Panc1 (cell line): ENCODE measurements at regions not wholly inside any gene's neighbourhood (a gene's known extent, or its start where the extent isn't known, plus 50 kb on each side); places are given as distances from the start of the nearest gene placed in this dataset.
"Not testable (repeated sequence)": the region's sequence is repeated elsewhere in the genome, so short reads cannot be mapped to it uniquely, and the experiment has no call there.

Source experiments
- CTCF ChIP-seq: fragments of 450-650 bp; IDR thresholded peaks from 2 replicates; pipeline ENCODE4 v1.5.1; 2017; ENCODE audit warnings: mild to moderate bottlenecking
- POLR2AphosphoS5 ChIP-seq: IDR thresholded peaks from 2 replicates; pipeline ENCODE4 v1.6.1; 2012; ENCODE audit warnings: mild to moderate bottlenecking, low read depth, low read length, moderate library complexity
- REST ChIP-seq, 2 experiments: IDR thresholded peaks; 2 replicates each; pipeline ENCODE4 v1.6.1; 2011 to 2012; ENCODE audit warnings: low read depth in 2 of 2, control low read depth in 1 of 2, low read length in 1 of 2, mild to moderate bottlenecking in 1 of 2, moderate library complexity in 1 of 2; ENCODE audit not compliant: insufficient read depth in 1 of 2
- SIN3A ChIP-seq: IDR thresholded peaks from 2 replicates; pipeline ENCODE4 v1.6.1; 2012; ENCODE audit warnings: low read depth, mild to moderate bottlenecking, low read length, moderate library complexity, borderline replicate concordance; ENCODE audit not compliant: insufficient read depth

GRCh38 chr15:61362912-61363311 is 133.8 kb upstream of the RORA start:
- TF ChIP-seq REST (IDR thresholded peaks at IDR 0.05; ENCODE audit: insufficient read depth in 1 of 2, low read depth in 2 of 2, low read length in 1 of 2); CTCF; POLR2AphosphoS5; SIN3A: not testable (repeated sequence)
